Activated T-helper 1 cell treated with anti-CD3 and anti-CD28 coated beads, Interleukin-12 subunit alpha, Interleukin-12 subunit beta, Interleukin-2, Interleukin-4 antibody, amounts not matched to agents 30 ng/mL and 10 ng/mL and 1 ng/mL, durations not matched to agents 14 hours and 24 hours and 36 hours (primary cell): ENCODE measurements at regions not wholly inside any gene's neighbourhood (a gene's known extent, or its start where the extent isn't known, plus 50 kb on each side); places are given as distances from the start of the nearest gene placed in this dataset.
"Not testable (repeated sequence)": the region's sequence is repeated elsewhere in the genome, so short reads cannot be mapped to it uniquely, and the experiment has no call there.

ENCODE experiments used
- DNase-seq: peaks from one replicate; pipeline ENCODE4 v3.0.0; 2021; ENCODE audit warnings: low spot score
- H3K27ac Mint-ChIP-seq: one replicate; pipeline ENCODE4 v1.8.0; 2021; ENCODE audit warnings: mild to moderate bottlenecking, mixed read lengths
- H3K27me3 Mint-ChIP-seq: one replicate; pipeline ENCODE4 v1.8.0; 2022; ENCODE audit warnings: mild to moderate bottlenecking, moderate library complexity, mixed read lengths; ENCODE audit not compliant: insufficient read depth
- H3K36me3 Mint-ChIP-seq: one replicate; pipeline ENCODE4 v1.8.0; 2021; ENCODE audit warnings: low read depth, mixed read lengths
- H3K4me1 Mint-ChIP-seq: one replicate; pipeline ENCODE4 v1.8.0; 2021; ENCODE audit warnings: low read depth, mixed read lengths
- H3K4me3 Mint-ChIP-seq: one replicate; pipeline ENCODE4 v1.8.0; 2021; ENCODE audit warnings: mild to moderate bottlenecking, moderate library complexity, mixed read lengths
- H3K9me3 Mint-ChIP-seq: one replicate; pipeline ENCODE4 v1.8.0; 2021; ENCODE audit warnings: mixed read lengths
- intact Hi-C: fragments of 100-400 bp; cut with micrococcal nuclease; formaldehyde crosslinking; loops from one replicate; pipeline ENCODE4 v1.15.1; 2024

DNA sequence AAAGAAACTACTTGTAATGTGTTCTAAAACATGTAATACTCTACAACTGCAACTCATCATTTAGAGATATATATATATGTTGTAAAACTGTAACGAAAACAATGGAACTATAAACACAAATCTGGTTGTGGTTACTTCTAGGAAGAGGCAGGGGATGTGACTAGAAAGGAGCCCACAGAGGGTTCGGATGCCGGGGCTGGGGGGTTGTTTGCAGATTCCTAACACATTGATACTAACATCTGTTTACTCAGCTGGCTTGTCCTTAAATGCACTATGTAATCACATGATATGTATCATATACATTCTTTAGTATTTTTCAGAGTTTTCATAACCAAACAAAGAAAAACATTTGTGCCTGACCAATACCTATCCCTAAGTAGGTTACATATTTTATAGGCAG lies 160.5 kb upstream of the VIPR2 start:
- H3K27me3 Mint-ChIP-seq, H3K4me1 Mint-ChIP-seq, H3K9me3 Mint-ChIP-seq, H3K36me3 Mint-ChIP-seq, intact Hi-C loops, H3K27ac Mint-ChIP-seq, DNase-seq, H3K4me3 Mint-ChIP-seq: not testable (repeated sequence)

- DNase-seq, H3K4me1 Mint-ChIP-seq, H3K9me3 Mint-ChIP-seq, H3K27ac Mint-ChIP-seq, H3K36me3 Mint-ChIP-seq, intact Hi-C loops, H3K4me3 Mint-ChIP-seq, H3K27me3 Mint-ChIP-seq: not testable (repeated sequence)
These were observed 158.8 kb upstream of the VIPR2 start for GRCh38 chr7:159303510-159303909.

DNA sequence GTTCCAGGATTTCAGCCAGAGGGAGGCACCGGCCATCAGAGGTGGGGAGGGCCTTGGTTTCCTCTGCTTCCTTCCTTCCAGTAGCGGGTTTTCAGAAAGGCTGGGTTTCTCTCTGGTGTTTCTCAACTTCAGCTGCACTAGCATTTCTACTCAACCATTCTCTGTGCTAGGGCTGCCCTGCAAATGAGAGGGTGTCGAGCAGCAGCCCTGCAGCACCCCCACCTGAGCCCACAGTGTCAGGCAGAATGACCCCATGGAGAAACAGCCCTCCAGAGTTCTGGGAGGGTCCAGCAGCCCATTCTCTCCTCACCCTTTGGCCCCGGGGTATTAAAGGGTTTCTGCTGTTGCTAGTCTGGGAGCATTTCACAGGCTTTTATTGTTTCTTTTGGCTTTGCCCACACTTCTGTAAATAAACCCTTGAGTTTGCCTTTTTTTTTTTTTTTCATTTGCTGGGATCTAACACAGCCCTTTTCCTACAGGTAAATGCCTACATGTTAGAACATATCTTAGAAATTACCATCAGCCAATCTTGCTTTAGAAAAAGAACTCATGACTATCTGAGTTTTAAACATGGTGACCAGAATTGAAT lies 151.5 kb upstream of the VIPR2 start:
- Mint-ChIP-seq H3K4me3 (no peak overlapping the region), H3K9me3 (no peaks in the 10 kb centered on the region), H3K4me1 (no peaks in the 10 kb centered on the region), H3K36me3 (no peaks in the 10 kb centered on the region), H3K27ac (no peak overlapping the region), H3K27me3 (peaks cover 2% of the 10 kb centered on the region)
- intact Hi-C loops = no loop called here
- DNase-seq = no peak

DNA sequence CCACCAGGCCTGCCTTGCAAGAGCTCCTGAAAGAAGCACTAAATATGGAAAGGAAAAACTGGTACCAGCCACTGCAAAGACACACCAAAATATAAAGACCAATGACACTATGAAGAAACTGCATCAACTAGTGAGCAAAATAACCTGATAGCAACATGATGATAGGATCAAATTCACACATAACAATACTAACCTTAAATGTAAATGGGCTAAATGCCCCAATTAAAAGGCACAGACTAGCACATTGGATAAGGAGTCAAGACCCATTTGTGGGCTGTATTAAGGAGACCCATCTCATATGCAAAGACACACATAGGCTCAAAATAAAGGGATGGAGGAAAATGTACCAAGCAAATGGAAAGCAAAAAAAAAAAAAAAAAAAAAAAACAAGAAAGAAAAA lies 141.8 kb upstream of the VIPR2 start:
- peaks cover 13% of the 10 kb centered on the region for H3K9me3 Mint-ChIP-seq

DNA sequence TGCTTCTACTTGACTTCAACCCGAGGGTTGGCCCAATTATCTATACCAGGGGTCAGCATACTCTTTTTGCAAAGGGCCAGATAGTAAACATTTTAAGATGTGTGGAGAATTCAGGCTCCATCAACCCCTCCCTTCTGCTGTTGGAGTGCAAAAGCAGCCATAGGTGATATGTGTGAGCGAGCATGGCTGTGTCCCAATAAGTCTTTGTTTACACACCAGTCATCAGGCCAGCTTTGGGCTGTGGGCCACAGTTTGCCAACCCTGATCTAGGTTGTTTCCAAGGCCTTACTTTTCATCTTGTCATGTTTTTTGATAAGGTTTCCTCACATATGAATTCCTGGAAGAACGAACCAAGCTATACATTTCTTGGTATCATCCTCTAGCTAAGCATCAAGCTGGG lies 136.9 kb upstream of the VIPR2 start:
- Mint-ChIP-seq H3K27ac (no peak overlapping the region), H3K4me1 (no peaks in the 10 kb centered on the region), H3K27me3 (peaks cover 2% of the 10 kb centered on the region), H3K9me3 (peaks cover 9% of the 10 kb centered on the region), H3K4me3 (no peak overlapping the region), H3K36me3 (no peaks in the 10 kb centered on the region)
- DNase-seq = no peak
- intact Hi-C loops = no loop called here

More for the DNA sequence above, 141.8 kb upstream of the VIPR2 start:
- H3K4me1 Mint-ChIP-seq, DNase-seq, H3K36me3 Mint-ChIP-seq, H3K4me3 Mint-ChIP-seq, H3K27me3 Mint-ChIP-seq, H3K27ac Mint-ChIP-seq, intact Hi-C loops: not testable (repeated sequence)

GRCh38 chr7:159280008-159280407 lies 135.3 kb upstream of the VIPR2 start:
- H3K4me1 Mint-ChIP-seq = no peaks in the 10 kb centered on the region
- no peak for DNase-seq
- H3K27me3 Mint-ChIP-seq = peaks cover 2% of the 10 kb centered on the region
- H3K27ac Mint-ChIP-seq = no peak overlapping the region
- intact Hi-C loops = no loop called here
- no peak overlapping the region for H3K4me3 Mint-ChIP-seq
- H3K9me3 Mint-ChIP-seq = peaks cover 20% of the 10 kb centered on the region
- no peaks in the 10 kb centered on the region for H3K36me3 Mint-ChIP-seq

GRCh38 chr7:159272739-159273138 lies 128.1 kb upstream of the VIPR2 start:
- H3K27ac Mint-ChIP-seq = no peak overlapping the region
- no peak for DNase-seq
- peaks cover 51% of the 10 kb centered on the region for H3K9me3 Mint-ChIP-seq
- intact Hi-C loops = no loop called here
- H3K36me3 Mint-ChIP-seq = no peaks in the 10 kb centered on the region
- no peak overlapping the region for H3K4me3 Mint-ChIP-seq
- H3K27me3 Mint-ChIP-seq = no peaks in the 10 kb centered on the region
- H3K4me1 Mint-ChIP-seq = no peaks in the 10 kb centered on the region

DNA sequence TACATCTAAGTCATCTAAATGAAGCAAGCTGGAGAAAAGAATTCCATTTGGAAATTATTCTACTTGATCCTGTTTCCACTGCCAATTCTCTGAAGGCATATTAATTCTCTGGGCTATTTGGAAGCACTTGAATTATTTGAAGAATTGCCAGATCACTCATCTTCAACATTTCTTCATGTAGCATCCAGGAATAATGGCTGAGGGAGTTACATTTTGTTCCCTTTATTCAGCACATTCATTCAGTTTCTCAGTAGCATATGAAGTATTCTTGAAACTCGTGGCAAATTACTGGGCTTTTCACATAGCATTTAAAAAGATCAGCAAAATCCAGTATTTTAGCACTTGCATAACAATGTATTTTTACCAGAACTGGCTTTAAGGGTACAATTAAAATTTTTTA lies 127.1 kb upstream of the VIPR2 start:
- Mint-ChIP-seq H3K27me3 (no peaks in the 10 kb centered on the region), H3K27ac (no peak overlapping the region)

DNA sequence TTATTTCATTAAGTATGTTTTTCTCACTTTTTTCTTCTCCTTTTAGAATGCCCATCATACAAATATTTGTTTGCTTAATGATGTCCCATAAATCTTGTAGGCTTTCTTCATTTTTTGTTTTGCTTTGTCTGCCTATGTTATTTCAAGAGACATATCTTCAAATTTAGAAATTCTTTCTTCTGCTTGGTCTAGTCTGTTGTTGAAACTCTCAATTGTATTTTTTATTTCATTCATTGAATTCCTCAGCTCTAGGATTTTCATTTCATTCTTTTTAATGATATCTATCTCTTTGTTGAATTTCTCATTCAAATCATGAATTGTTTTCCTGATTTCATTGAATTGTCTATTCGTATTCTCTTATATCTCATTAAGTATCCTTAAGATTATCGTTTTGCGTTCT lies 125.1 kb upstream of the VIPR2 start:
- intact Hi-C loops = no loop called here

More for the DNA sequence above, 127.1 kb upstream of the VIPR2 start:
- peaks cover 47% of the 10 kb centered on the region for H3K9me3 Mint-ChIP-seq
- H3K4me3 Mint-ChIP-seq = no peak overlapping the region
- intact Hi-C loops = no loop called here
- no peaks in the 10 kb centered on the region for H3K36me3 Mint-ChIP-seq
- no peaks in the 10 kb centered on the region for H3K4me1 Mint-ChIP-seq
- DNase-seq = no peak

DNA sequence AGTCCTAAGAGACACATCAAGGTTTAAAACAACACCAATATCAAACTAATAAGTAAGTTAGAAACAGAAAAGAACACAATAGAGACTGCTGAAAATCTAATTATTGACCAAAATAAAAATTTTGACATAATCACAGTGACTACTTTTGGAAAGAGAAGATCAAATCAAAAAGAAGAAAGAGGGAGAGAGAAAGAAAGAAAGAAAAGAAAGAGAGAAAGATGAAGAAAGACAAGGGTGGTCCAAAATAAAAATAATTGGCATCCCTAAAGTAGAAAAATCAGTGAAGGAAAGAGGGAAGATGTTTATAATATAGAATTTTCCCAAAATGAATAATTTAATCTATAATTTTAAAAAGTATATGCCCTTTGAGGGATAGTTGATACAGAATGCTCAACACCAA lies 118.8 kb upstream of the VIPR2 start:
- H3K36me3 Mint-ChIP-seq = no peaks in the 10 kb centered on the region
- no peaks in the 10 kb centered on the region for H3K4me1 Mint-ChIP-seq
- H3K27me3 Mint-ChIP-seq = peaks cover 3% of the 10 kb centered on the region
- no peak for DNase-seq
- intact Hi-C loops = no loop called here
- H3K4me3 Mint-ChIP-seq = no peak overlapping the region
- H3K9me3 Mint-ChIP-seq = peaks cover 12% of the 10 kb centered on the region
- no peak overlapping the region for H3K27ac Mint-ChIP-seq

More for the DNA sequence above, 125.1 kb upstream of the VIPR2 start:
- H3K4me3 Mint-ChIP-seq = no peak overlapping the region
- no peaks in the 10 kb centered on the region for H3K4me1 Mint-ChIP-seq
- H3K27me3 Mint-ChIP-seq = no peaks in the 10 kb centered on the region
- peaks cover 33% of the 10 kb centered on the region for H3K9me3 Mint-ChIP-seq
- H3K27ac Mint-ChIP-seq = no peak overlapping the region
- no peak for DNase-seq
- no peaks in the 10 kb centered on the region for H3K36me3 Mint-ChIP-seq

DNA sequence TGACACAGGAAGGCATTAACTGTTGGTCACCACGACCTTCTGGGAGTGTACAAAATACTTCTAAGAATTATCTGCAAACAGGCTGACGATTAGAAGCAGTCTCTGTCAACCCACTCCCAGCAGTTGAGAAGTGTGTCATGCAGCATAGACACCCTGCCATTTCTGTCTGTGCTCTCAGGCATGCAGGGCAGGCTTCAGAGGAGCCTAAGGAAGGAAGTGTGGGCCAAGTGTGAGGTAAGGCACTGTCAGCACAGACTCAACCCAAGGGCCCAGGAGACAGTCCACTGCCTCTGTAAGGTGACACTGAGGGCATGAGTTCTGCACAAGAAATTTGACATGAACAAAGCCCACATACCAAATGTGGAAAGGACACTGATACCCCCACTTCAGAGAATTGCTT lies 109.0 kb upstream of the VIPR2 start:
- Mint-ChIP-seq H3K4me3 (no peak overlapping the region), H3K36me3 (no peaks in the 10 kb centered on the region)
- intact Hi-C loops = no loop called here

DNA sequence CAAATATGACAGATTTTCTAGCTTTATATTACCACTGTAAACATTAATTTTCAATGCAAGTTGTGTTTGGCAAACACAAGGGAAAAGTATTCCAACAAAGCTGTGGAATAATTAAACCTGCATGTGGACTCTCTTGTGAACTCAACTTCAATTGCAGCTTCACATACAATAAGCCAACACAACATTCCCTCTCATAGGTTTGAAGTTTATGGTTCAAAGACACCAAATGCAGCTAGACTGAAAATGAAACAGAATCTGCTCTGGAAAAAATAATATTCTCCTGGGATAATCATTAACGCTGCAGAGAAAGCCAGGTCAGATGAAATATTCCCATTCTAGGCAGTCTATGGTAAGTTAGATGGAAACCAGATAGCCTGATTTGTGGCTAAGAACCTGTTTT lies 105.8 kb upstream of the VIPR2 start:
- Mint-ChIP-seq H3K27ac (no peak overlapping the region), H3K4me1 (no peaks in the 10 kb centered on the region), H3K4me3 (no peak overlapping the region), H3K9me3 (no peaks in the 10 kb centered on the region), H3K36me3 (no peaks in the 10 kb centered on the region), H3K27me3 (peaks cover 9% of the 10 kb centered on the region)
- intact Hi-C loops = no loop called here
- DNase-seq = no peak

More for the DNA sequence above, 109.0 kb upstream of the VIPR2 start:
- no peak for DNase-seq
- Mint-ChIP-seq H3K27me3 (peaks cover 7% of the 10 kb centered on the region), H3K27ac (no peak overlapping the region), H3K9me3 (no peaks in the 10 kb centered on the region), H3K4me1 (no peaks in the 10 kb centered on the region)

DNA sequence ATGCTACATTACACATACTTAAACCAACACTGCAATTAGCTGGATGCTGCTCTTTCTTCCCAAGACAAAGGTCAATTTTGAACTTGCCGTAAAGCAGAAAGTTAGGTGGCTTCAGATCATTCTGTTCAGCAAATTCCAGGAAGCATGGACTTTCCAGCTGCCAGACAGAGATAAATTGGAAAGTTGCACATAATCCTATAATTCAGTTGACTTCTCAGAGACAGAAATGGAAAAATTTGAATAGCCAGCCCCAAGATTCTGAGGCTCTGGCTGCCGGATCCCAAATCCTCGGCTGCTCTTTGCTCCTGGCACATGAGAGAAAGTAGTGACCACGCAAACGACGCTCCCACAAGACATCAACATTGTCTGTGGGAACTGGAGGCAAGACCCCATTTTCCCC lies 105.0 kb upstream of the VIPR2 start:
- DNase-seq = no peak
- Mint-ChIP-seq H3K27ac (no peak overlapping the region), H3K27me3 (peaks cover 11% of the 10 kb centered on the region), H3K9me3 (no peaks in the 10 kb centered on the region), H3K4me3 (no peak overlapping the region), H3K4me1 (no peaks in the 10 kb centered on the region), H3K36me3 (no peaks in the 10 kb centered on the region)
- intact Hi-C loops = no loop called here

- Mint-ChIP-seq H3K4me3 (no peak overlapping the region), H3K36me3 (no peaks in the 10 kb centered on the region), H3K27ac (no peak overlapping the region), H3K4me1 (no peaks in the 10 kb centered on the region), H3K27me3 (peaks cover 6% of the 10 kb centered on the region), H3K9me3 (no peaks in the 10 kb centered on the region)
- no peak for DNase-seq
- intact Hi-C loops = no loop called here
These were observed 103.2 kb upstream of the VIPR2 start for GRCh38 chr7:159247910-159248309.
